ENCODE measurements at regions not wholly inside any gene's neighbourhood (a gene's known extent, or its start where the extent isn't known, plus 50 kb on each side); places are given as distances from the start of the nearest gene placed in this dataset.

- Histone ChIP-seq H3K27ac (ENCODE audit: low read depth in 2 of 2, low read length in 1 of 2) (no peak overlapping the region), H3K4me3 (ENCODE audit: low read depth in 2 of 2, low read length in 1 of 2) (no peak overlapping the region), H4K20me1 (ENCODE audit: insufficient read depth) (no peaks in the 10 kb centered on the region), H3K4me2 (no peak overlapping the region), H3K27me3 (ENCODE audit: insufficient read depth) (no peaks in the 10 kb centered on the region), H2AFZ (ENCODE audit: low read depth) (no peak overlapping the region), H3K9ac (no peak overlapping the region), H3K9me3 (no peaks in the 10 kb centered on the region), H3K36me3 (replicated peaks in 1 of 2; ENCODE audit: control insufficient read depth in 1 of 2, insufficient read depth in 2 of 2, low read length in 1 of 2) (no peaks in the 10 kb centered on the region), H3K4me1 (ENCODE audit: control insufficient read depth in 1 of 2, insufficient read depth in 2 of 2, low read depth in 1 of 2, low read length in 1 of 2) (no peaks in the 10 kb centered on the region), H3F3A (replicated peaks; ENCODE audit: insufficient read depth) (no peaks in the 10 kb centered on the region), H3K9me2 (no peaks in the 10 kb centered on the region), H3K79me2 (ENCODE audit: insufficient read depth) (no peaks in the 10 kb centered on the region)
- ChIA-PET POLR2A (no interaction called here), CTCF (interaction anchor here (1.1 kb wide), 1 partner anchor 19 kb away, joined by 3 read pairs; no protein-coding TSS in a partner anchor)
- 70% methylated on average over 5 of the region's 5 CpGs for WGBS (ENCODE audit: low lambda C conversion rate)
- TF ChIP-seq PBX3 (IDR thresholded peaks at IDR 0.05) = no peak
- TF ChIP-seq CTCF (IDR thresholded peaks at IDR 0.05) = no peak
- TF ChIP-seq CHD2 (IDR thresholded peaks at IDR 0.05; ENCODE audit: low read length, partially characterized antibody) = no peak
- no peak for TF ChIP-seq FOXJ3 (CRISPR knock-in tag; IDR thresholded peaks at IDR 0.05)
- TF ChIP-seq RCOR1 (IDR thresholded peaks at IDR 0.05; ENCODE audit: low read length) = no peak
- TF ChIP-seq GATA2 (CRISPR knock-in tag; IDR thresholded peaks at IDR 0.05) = no peak
- DNase-seq = no peak
These were observed 739.6 kb upstream of the TBX3 start for GRCh38 chr12:115423546-115423987.

- no peaks in the 10 kb centered on the region for H3K9me2 ChIP-seq
- no peak overlapping the region for H2AFZ ChIP-seq (ENCODE audit: low read depth)
- ChIA-PET POLR2A (no interaction called here), CTCF (interaction anchor here (0.9 to 1.1 kb wide), 2 partner anchors 13 to 20 kb away, joined by 3 read pairs; no protein-coding TSS in a partner anchor)
- no peaks in the 10 kb centered on the region for H3K36me3 ChIP-seq (replicated peaks in 1 of 2; ENCODE audit: control insufficient read depth in 1 of 2, insufficient read depth in 2 of 2, low read length in 1 of 2)
- H3K4me1 ChIP-seq (ENCODE audit: control insufficient read depth in 1 of 2, insufficient read depth in 2 of 2, low read depth in 1 of 2, low read length in 1 of 2) = no peaks in the 10 kb centered on the region
- H4K20me1 ChIP-seq (ENCODE audit: insufficient read depth) = no peaks in the 10 kb centered on the region
- H3K9me3 ChIP-seq = no peaks in the 10 kb centered on the region
- H3K4me3 ChIP-seq (ENCODE audit: low read depth in 2 of 2, low read length in 1 of 2) = no peak overlapping the region
- no peak overlapping the region for H3K4me2 ChIP-seq
- no peaks in the 10 kb centered on the region for H3K27me3 ChIP-seq (ENCODE audit: insufficient read depth)
- no peak for DNase-seq
- no peaks in the 10 kb centered on the region for H3F3A ChIP-seq (replicated peaks; ENCODE audit: insufficient read depth)
- no peak overlapping the region for H3K9ac ChIP-seq
- H3K79me2 ChIP-seq (ENCODE audit: insufficient read depth) = no peaks in the 10 kb centered on the region
- no peak overlapping the region for H3K27ac ChIP-seq (ENCODE audit: low read depth in 2 of 2, low read length in 1 of 2)
- TF ChIP-seq FOXJ3 (CRISPR knock-in tag; IDR thresholded peaks at IDR 0.05) = no peak
- no peak for TF ChIP-seq GATA2 (CRISPR knock-in tag; IDR thresholded peaks at IDR 0.05)
- no peak for TF ChIP-seq TAF1 (IDR thresholded peaks at IDR 0.05; ENCODE audit: borderline replicate concordance, low read depth, low read length)
- TF ChIP-seq RXRA (IDR thresholded peaks at IDR 0.05; ENCODE audit: borderline replicate concordance, low read depth) = no peak
- TF ChIP-seq MEF2A (IDR thresholded peaks at IDR 0.05; ENCODE audit: borderline replicate concordance, low read depth) = no peak
- no peak for TF ChIP-seq YY1 (IDR thresholded peaks at IDR 0.05; ENCODE audit: low read depth)
- no peak for TF ChIP-seq REST (IDR thresholded peaks at IDR 0.05; ENCODE audit: low read depth, low read length)
- TF ChIP-seq EP300 (IDR thresholded peaks at IDR 0.05; ENCODE audit: borderline replicate concordance in 1 of 2, low read depth in 1 of 2, low read length in 1 of 2) = no peak
- no peak for TF ChIP-seq NRF1 (IDR thresholded peaks at IDR 0.05; ENCODE audit: low read depth, low read length)
- no peak for TF ChIP-seq RAD21 (IDR thresholded peaks at IDR 0.05; ENCODE audit: low read length)
- TF ChIP-seq RFX5 (IDR thresholded peaks at IDR 0.05; ENCODE audit: low read length) = no peak
- no peak for TF ChIP-seq FOSL2 (IDR thresholded peaks at IDR 0.05; ENCODE audit: borderline replicate concordance, low read depth)
- no peak for TF ChIP-seq ELF1 (IDR thresholded peaks at IDR 0.05)
- no peak for TF ChIP-seq GABPA (IDR thresholded peaks at IDR 0.05; ENCODE audit: low read depth)
- TF ChIP-seq ZBTB33 (IDR thresholded peaks at IDR 0.05; ENCODE audit: borderline replicate concordance, low read depth) = no peak
- TF ChIP-seq SMC3 (IDR thresholded peaks at IDR 0.05; ENCODE audit: low read depth, low read length) = no peak
- TF ChIP-seq TCF12 (IDR thresholded peaks at IDR 0.05) = no peak
These were observed 739.0 kb upstream of the TBX3 start for GRCh38 chr12:115422845-115423545.

Measured in SK-N-SH (cell line).